OCI-LY1 (cell line): ENCODE measurements at regions not wholly inside any gene's neighbourhood (a gene's known extent, or its start where the extent isn't known, plus 50 kb on each side); places are given as distances from the start of the nearest gene placed in this dataset.
A peak's percentile ranks its signal among the peaks of the same experiment; 100 is the strongest.

ENCODE experiments used
- H2AFZ ChIP-seq: fragments of 200-600 bp; sonication (generic), shearing (Covaris generic); 2 replicates; pipeline ENCODE4 v1.6.0; 2014; ENCODE audit warnings: antibody characterized with exemption, mild to moderate bottlenecking, low read length
- H3F3A ChIP-seq: fragments of 200-600 bp; sonication (generic), shearing (Covaris generic); 2 replicates; pipeline ENCODE4 v1.6.0; 2014; ENCODE audit warnings: mild to moderate bottlenecking, antibody characterized with exemption, low read length, moderate library complexity; ENCODE audit not compliant: insufficient read depth
- H3K27ac ChIP-seq: fragments of 200-600 bp; sonication (generic); 2 replicates; pipeline ENCODE4 v1.5.1; 2014; ENCODE audit warnings: low read length, mixed run types, mild to moderate bottlenecking, low read depth; ENCODE audit not compliant: poor library complexity, severe bottlenecking
- H3K27me3 ChIP-seq: fragments of 200-600 bp; sonication (generic); 2 replicates; pipeline ENCODE4 v1.6.0; 2014; ENCODE audit warnings: antibody characterized with exemption, mild to moderate bottlenecking, low read length, moderate library complexity; ENCODE audit not compliant: insufficient read depth
- H3K36me3 ChIP-seq: fragments of 200-600 bp; sonication (generic); 2 replicates; pipeline ENCODE4 v1.6.1; 2014; ENCODE audit warnings: mild to moderate bottlenecking, antibody characterized with exemption, low read length, moderate library complexity, mixed read lengths; ENCODE audit not compliant: insufficient read depth
- H3K4me1 ChIP-seq: fragments of 200-600 bp; sonication (generic); 2 replicates; pipeline ENCODE4 v1.5.1; 2014; ENCODE audit warnings: mild to moderate bottlenecking, low read length, moderate library complexity; ENCODE audit not compliant: insufficient read depth, severe bottlenecking
- H3K4me2 ChIP-seq: fragments of 200-600 bp; sonication (generic), shearing (Covaris generic); 2 replicates; pipeline ENCODE4 v1.6.1; 2014; ENCODE audit warnings: low read length
- H3K4me3 ChIP-seq: fragments of 200-600 bp; sonication (generic); 2 replicates; pipeline ENCODE4 v1.5.1; 2014; ENCODE audit warnings: low read length, low read depth, mild to moderate bottlenecking, mixed read lengths; ENCODE audit not compliant: poor library complexity, severe bottlenecking
- H3K79me2 ChIP-seq: fragments of 200-600 bp; shearing (Covaris generic); 2 replicates; pipeline ENCODE4 v1.6.1; 2016; ENCODE audit warnings: mixed run types, low read length, mixed read lengths; ENCODE audit not compliant: insufficient read depth
- H3K9ac ChIP-seq: fragments of 200-600 bp; sonication (generic), shearing (Covaris generic); 2 replicates; pipeline ENCODE4 v1.6.1; 2014; ENCODE audit warnings: mild to moderate bottlenecking, low read length, mixed read lengths
- H3K9me2 ChIP-seq: fragments of 200-600 bp; sonication (generic), shearing (Covaris generic); 2 replicates; pipeline ENCODE4 v1.6.1; 2014; ENCODE audit warnings: low read depth, mild to moderate bottlenecking, low read length, mixed read lengths
- H3K9me3 ChIP-seq: fragments of 200-600 bp; shearing (Covaris generic); 2 replicates; pipeline ENCODE4 v1.6.1; 2014; ENCODE audit warnings: low read length, mixed read lengths
- H4K20me1 ChIP-seq: fragments of 200-600 bp; sonication (generic), shearing (Covaris generic); 2 replicates; pipeline ENCODE4 v1.6.0; 2016; ENCODE audit warnings: mild to moderate bottlenecking, low read length; ENCODE audit not compliant: insufficient read depth
- EZH2 ChIP-seq: fragments of 200-600 bp; sonication (generic), shearing (Covaris generic); IDR thresholded peaks from 2 replicates; pipeline ENCODE4 v1.8.0; 2017; ENCODE audit warnings: borderline replicate concordance, mixed run types, mild to moderate bottlenecking, antibody characterized with exemption, low read length, moderate library complexity, mixed read lengths
- TF ChIP-seq, protein P1 (sequence below): fragments of 200-600 bp; sonication (generic), shearing (Covaris generic); IDR thresholded peaks from 2 replicates; pipeline ENCODE4 v1.5.1; 2017; ENCODE audit warnings: mild to moderate bottlenecking, antibody characterized with exemption, low read length, moderate library complexity, mixed read lengths

DNA sequence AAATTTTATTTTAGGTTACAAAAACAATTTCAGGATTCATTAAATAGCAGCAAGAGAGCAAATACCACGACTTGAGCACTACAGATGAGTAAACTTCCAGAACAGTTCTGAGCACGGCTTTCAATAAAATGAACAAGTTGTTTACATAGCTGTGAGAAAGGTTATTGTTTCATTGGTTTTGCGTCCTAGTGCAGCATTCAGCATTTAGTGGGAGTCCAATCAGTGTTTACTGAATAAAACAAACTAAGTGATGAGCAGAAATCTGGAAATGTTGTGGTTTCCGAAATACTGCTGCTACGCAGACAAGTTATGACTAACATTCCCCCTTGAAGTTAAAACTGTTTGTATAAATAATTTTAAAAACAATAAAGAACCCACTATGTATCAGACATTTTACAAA, 251.5 kb upstream of the STARD13 start:
- Histone ChIP-seq H3K27ac (no peak overlapping the region), H3K4me3 (no peak overlapping the region), H3K4me2 (no peak overlapping the region), H4K20me1 (no peaks in the 10 kb centered on the region), H3K4me1 (peaks cover 10% of the 10 kb centered on the region), H3K27me3 (no peaks in the 10 kb centered on the region), H3K9me2 (no peaks in the 10 kb centered on the region), H2AFZ (no peak overlapping the region), H3K79me2 (no peaks in the 10 kb centered on the region), H3K36me3 (no peaks in the 10 kb centered on the region; the same call in 1 of the 2 replicates), H3F3A (no peaks in the 10 kb centered on the region), H3K9ac (no peak overlapping the region), H3K9me3 (no peaks in the 10 kb centered on the region)
- no peak for TF ChIP-seq EZH2
- TF ChIP-seq, protein P1, sequence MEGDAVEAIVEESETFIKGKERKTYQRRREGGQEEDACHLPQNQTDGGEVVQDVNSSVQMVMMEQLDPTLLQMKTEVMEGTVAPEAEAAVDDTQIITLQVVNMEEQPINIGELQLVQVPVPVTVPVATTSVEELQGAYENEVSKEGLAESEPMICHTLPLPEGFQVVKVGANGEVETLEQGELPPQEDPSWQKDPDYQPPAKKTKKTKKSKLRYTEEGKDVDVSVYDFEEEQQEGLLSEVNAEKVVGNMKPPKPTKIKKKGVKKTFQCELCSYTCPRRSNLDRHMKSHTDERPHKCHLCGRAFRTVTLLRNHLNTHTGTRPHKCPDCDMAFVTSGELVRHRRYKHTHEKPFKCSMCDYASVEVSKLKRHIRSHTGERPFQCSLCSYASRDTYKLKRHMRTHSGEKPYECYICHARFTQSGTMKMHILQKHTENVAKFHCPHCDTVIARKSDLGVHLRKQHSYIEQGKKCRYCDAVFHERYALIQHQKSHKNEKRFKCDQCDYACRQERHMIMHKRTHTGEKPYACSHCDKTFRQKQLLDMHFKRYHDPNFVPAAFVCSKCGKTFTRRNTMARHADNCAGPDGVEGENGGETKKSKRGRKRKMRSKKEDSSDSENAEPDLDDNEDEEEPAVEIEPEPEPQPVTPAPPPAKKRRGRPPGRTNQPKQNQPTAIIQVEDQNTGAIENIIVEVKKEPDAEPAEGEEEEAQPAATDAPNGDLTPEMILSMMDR = no peak

GRCh38 chr13:33537676-33538075, 252.1 kb upstream of the STARD13 start:
- Histone ChIP-seq H3K4me1 (peaks cover 10% of the 10 kb centered on the region), H3K27ac (no peak overlapping the region), H3K9me3 (no peaks in the 10 kb centered on the region), H3K9me2 (no peaks in the 10 kb centered on the region), H3K4me2 (no peak overlapping the region), H3K9ac (no peak overlapping the region), H3K36me3 (no peaks in the 10 kb centered on the region; the same call in 1 of the 2 replicates), H3K27me3 (no peaks in the 10 kb centered on the region), H3K4me3 (no peak overlapping the region), H3K79me2 (no peaks in the 10 kb centered on the region), H2AFZ (no peak overlapping the region), H4K20me1 (no peaks in the 10 kb centered on the region), H3F3A (no peaks in the 10 kb centered on the region)
- no peak for TF ChIP-seq EZH2
- TF ChIP-seq, protein P1 = no peak

DNA sequence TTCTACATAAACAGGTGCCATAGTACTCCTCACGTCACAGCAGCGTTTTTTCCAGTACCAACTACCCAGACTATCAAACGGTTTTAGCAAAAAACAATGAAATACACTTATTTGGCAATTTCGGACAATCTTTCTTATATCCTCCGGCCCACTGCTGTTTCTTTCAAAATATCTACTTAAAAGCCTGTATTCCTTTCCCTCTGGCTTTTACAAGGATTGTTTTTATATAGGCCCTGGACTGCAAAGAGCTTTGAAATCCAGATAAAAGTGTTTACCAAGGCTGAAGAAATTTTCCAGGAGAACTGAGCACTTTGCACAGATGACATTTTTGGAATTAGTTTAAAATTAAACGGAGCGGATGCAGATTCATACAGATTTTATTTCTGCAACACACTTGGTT, 255.9 kb upstream of the STARD13 start:
- peak overlapping the region; percentile 100 for H3K27ac ChIP-seq
- H3K9ac ChIP-seq = peak overlapping the region; percentile 93
- peak overlapping the region; percentile 93 for H3K4me2 ChIP-seq
- no peaks in the 10 kb centered on the region; the same call in 1 of the 2 replicates for H3K36me3 ChIP-seq
- H3K79me2 ChIP-seq = no peaks in the 10 kb centered on the region
- H3F3A ChIP-seq = no peaks in the 10 kb centered on the region
- no peaks in the 10 kb centered on the region for H3K9me3 ChIP-seq
- H3K4me3 ChIP-seq = peak overlapping the region; percentile 71
- H4K20me1 ChIP-seq = no peaks in the 10 kb centered on the region
- H3K9me2 ChIP-seq = no peaks in the 10 kb centered on the region
- H3K4me1 ChIP-seq = peaks cover 29% of the 10 kb centered on the region
- no peak overlapping the region for H2AFZ ChIP-seq
- no peaks in the 10 kb centered on the region for H3K27me3 ChIP-seq
- no peak for TF ChIP-seq EZH2
- TF ChIP-seq, protein P1 = no peak
